ENCODE measurements at regions not wholly inside any gene's neighbourhood (a gene's known extent, or its start where the extent isn't known, plus 50 kb on each side); places are given as distances from the start of the nearest gene placed in this dataset.

GRCh38 chr11:13143486-13144297 lies 133.9 kb upstream of the BMAL1 start:
- TF ChIP-seq CTCF (conservative IDR thresholded peaks at IDR 0.05) (no peak), ZFX (IDR thresholded peaks at IDR 0.05) (no peak)
